SK-N-SH (cell line): ENCODE measurements at regions not wholly inside any gene's neighbourhood (a gene's known extent, or its start where the extent isn't known, plus 50 kb on each side); places are given as distances from the start of the nearest gene placed in this dataset.

Experiments
- CTCF ChIA-PET: fragments of 300-600, 350-600 bp; formaldehyde crosslinking; extraction: SDS; loops from one replicate; lab custom pipeline; 2021; lab: Yijun Ruan, JAX
- POLR2A ChIA-PET: fragments of 350-600 bp; sonication (Branson Sonifier 250); formaldehyde crosslinking; extraction: SDS; loops from one replicate; lab custom pipeline; 2020; ENCODE audit warnings: antibody characterized with exemption, inconsistent platforms; lab: Yijun Ruan, JAX
- DNase-seq: peaks from one replicate; pipeline ENCODE4 v3.0.0; 2012
- H2AFZ ChIP-seq: fragments of 200-600 bp; sonication (generic); 2 replicates; pipeline ENCODE4 v1.8.1; 2016; ENCODE audit warnings: antibody characterized with exemption, mild to moderate bottlenecking, low read depth
- H3F3A ChIP-seq: fragments of 200-600 bp; sonication (generic); replicated peaks from 2 replicates; pipeline ENCODE3; 2016; ENCODE audit warnings: antibody characterized with exemption, mild to moderate bottlenecking; ENCODE audit not compliant: insufficient read depth
- H3K27ac ChIP-seq, 2 experiments: fragments of 200-500 bp in 1 of 2; fragments of 200-600 bp in 1 of 2; sonication (Bioruptor generic) in 1 of 2; sonication (generic), shearing (Covaris generic) in 1 of 2; 2 replicates each; pipeline versions ENCODE4 v1.5.1 to v1.6.1; 2014 to 2016; ENCODE audit warnings: low read depth in 2 of 2, inconsistent platforms in 1 of 2, low read length in 1 of 2, mild to moderate bottlenecking in 1 of 2, mixed read lengths in 1 of 2
- H3K27me3 ChIP-seq: fragments of 200-600 bp; sonication (generic), shearing (Covaris generic); 2 replicates; pipeline ENCODE4 v1.6.1; 2016; ENCODE audit warnings: mixed run types; ENCODE audit not compliant: insufficient read depth
- H3K36me3 ChIP-seq, 2 experiments: fragments of 200-500 bp in 1 of 2; fragments of 200-600 bp in 1 of 2; sonication (Bioruptor generic) in 1 of 2; sonication (generic) in 1 of 2; replicated peaks in 1 of 2; 2 replicates each; pipeline versions ENCODE3 to v1.5.1; 2014 to 2016; ENCODE audit warnings: low read length in 1 of 2, mild to moderate bottlenecking in 1 of 2; ENCODE audit not compliant: insufficient read depth in 2 of 2, control insufficient read depth in 1 of 2
- H3K4me1 ChIP-seq, 2 experiments: fragments of 200-500 bp in 1 of 2; fragments of 200-600 bp in 1 of 2; sonication (Bioruptor generic) in 1 of 2; sonication (generic), shearing (Covaris generic) in 1 of 2; 2 replicates each; pipeline versions ENCODE4 v1.5.1 to v1.6.1; 2014 to 2016; ENCODE audit warnings: low read depth in 1 of 2, low read length in 1 of 2, mixed run types in 1 of 2; ENCODE audit not compliant: insufficient read depth in 2 of 2, control insufficient read depth in 1 of 2
- H3K4me2 ChIP-seq: fragments of 200-600 bp; sonication (generic), shearing (Covaris generic); 2 replicates; pipeline ENCODE4 v1.6.1; 2017; ENCODE audit warnings: mixed run types
- H3K4me3 ChIP-seq, 2 experiments: fragments of 200-500 bp in 1 of 2; fragments of 200-600 bp in 1 of 2; sonication (Bioruptor generic) in 1 of 2; sonication (generic), shearing (Covaris generic) in 1 of 2; 2 replicates each; pipeline versions ENCODE4 v1.5.1 to v1.8.1; 2014 to 2016; ENCODE audit warnings: low read depth in 2 of 2, inconsistent platforms in 1 of 2, low read length in 1 of 2, mild to moderate bottlenecking in 1 of 2, mixed read lengths in 1 of 2, moderate library complexity in 1 of 2
- H3K79me2 ChIP-seq: fragments of 200-600 bp; sonication (generic); 2 replicates; pipeline ENCODE4 v1.8.1; 2017; ENCODE audit warnings: mild to moderate bottlenecking; ENCODE audit not compliant: insufficient read depth
- H3K9ac ChIP-seq: fragments of 200-600 bp; sonication (generic); 2 replicates; pipeline ENCODE4 v1.6.1; 2017; ENCODE audit warnings: mixed run types
- H3K9me2 ChIP-seq: fragments of 200-600 bp; sonication (generic); 2 replicates; pipeline ENCODE4 v1.6.1; 2017; ENCODE audit warnings: mixed run types
- H3K9me3 ChIP-seq: fragments of 200-600 bp; sonication (generic); 2 replicates; pipeline ENCODE4 v1.6.1; 2017; ENCODE audit warnings: mixed run types, mild to moderate bottlenecking, moderate library complexity
- H4K20me1 ChIP-seq: fragments of 200-600 bp; sonication (generic); 2 replicates; pipeline ENCODE4 v1.6.1; 2017; ENCODE audit warnings: mild to moderate bottlenecking, mixed run types; ENCODE audit not compliant: insufficient read depth
- ELF1 ChIP-seq: IDR thresholded peaks from 2 replicates; pipeline ENCODE4 v1.4.0; 2012
- EP300 ChIP-seq, 2 experiments: IDR thresholded peaks; 2 replicates each; pipeline versions ENCODE4 v1.4.0 to v1.6.1; 2012; ENCODE audit warnings: borderline replicate concordance in 1 of 2, low read depth in 1 of 2, low read length in 1 of 2
- EZH2phosphoT487 ChIP-seq: fragments of 200-600 bp; sonication (generic); IDR thresholded peaks from 2 replicates; pipeline ENCODE4 v1.6.1; 2017; ENCODE audit warnings: low read depth, mixed run types, mild to moderate bottlenecking, antibody characterized with exemption, moderate library complexity, borderline replicate concordance
- FOSL2 ChIP-seq: IDR thresholded peaks from 2 replicates; pipeline ENCODE4 v1.4.0; 2012; ENCODE audit warnings: low read depth, mild to moderate bottlenecking, moderate library complexity, borderline replicate concordance
- MAX ChIP-seq: IDR thresholded peaks from 2 replicates; pipeline ENCODE4 v1.4.0; 2012; ENCODE audit warnings: low read depth
- MEF2A ChIP-seq: IDR thresholded peaks from 2 replicates; pipeline ENCODE4 v1.4.0; 2012; ENCODE audit warnings: low read depth, borderline replicate concordance
- MXI1 ChIP-seq: IDR thresholded peaks from 2 replicates; pipeline ENCODE4 v1.6.1; 2012; ENCODE audit warnings: mild to moderate bottlenecking, low read depth, low read length, improper control_type of control experiment
- NRF1 ChIP-seq: IDR thresholded peaks from 2 replicates; pipeline ENCODE4 v1.6.1; 2012; ENCODE audit warnings: low read depth, mild to moderate bottlenecking, low read length
- PBX3 ChIP-seq: IDR thresholded peaks from 2 replicates; pipeline ENCODE4; 2012
- RAD21 ChIP-seq: IDR thresholded peaks from 2 replicates; pipeline ENCODE4 v1.6.1; 2012; ENCODE audit warnings: mild to moderate bottlenecking, low read length
- RCOR1 ChIP-seq: fragments of 150-350 bp; IDR thresholded peaks from 2 replicates; pipeline ENCODE4 v1.6.1; 2017; ENCODE audit warnings: antibody characterized with exemption, low read length
- TCF12 ChIP-seq: IDR thresholded peaks from 2 replicates; pipeline ENCODE4 v1.4.0; 2012
- TEAD4 ChIP-seq: IDR thresholded peaks from 2 replicates; pipeline ENCODE4 v1.4.0; 2012; ENCODE audit warnings: mild to moderate bottlenecking, borderline replicate concordance; ENCODE audit not compliant: insufficient read depth
- YY1 ChIP-seq: IDR thresholded peaks from 2 replicates; pipeline ENCODE4 v1.4.0; 2012; ENCODE audit warnings: low read depth, mild to moderate bottlenecking
- WGBS: methylation state at CpG from one replicate; pipeline ENCODE4 v1.1.6; 2017; ENCODE audit warnings: low lambda C conversion rate; 5-methylcytosine and 5-hydroxymethylcytosine counted together
- TF ChIP-seq, protein P1 (sequence below): IDR thresholded peaks from 2 replicates; pipeline ENCODE4 v1.4.0; 2012; ENCODE audit warnings: low read depth, borderline replicate concordance
- TF ChIP-seq, protein P2 (sequence below): fragments of 200-600 bp; sonication (generic); IDR thresholded peaks from 2 replicates; pipeline ENCODE4 v1.6.1; 2017; ENCODE audit warnings: antibody characterized with exemption, mild to moderate bottlenecking, moderate library complexity
- TF ChIP-seq, protein P3 (sequence below): fragments of 150-350 bp; IDR thresholded peaks from 2 replicates; pipeline ENCODE4 v1.6.1; 2016; ENCODE audit warnings: mild to moderate bottlenecking, low read depth, low read length
- TF ChIP-seq, protein P4 (sequence below): IDR thresholded peaks from 2 replicates; pipeline ENCODE4 v1.6.1; 2012; ENCODE audit warnings: mild to moderate bottlenecking, low read depth, low read length, moderate library complexity

- Histone ChIP-seq H3K9me3 (peaks cover 4% of the 10 kb centered on the region), H3F3A (no peaks in the 10 kb centered on the region), H3K4me1 (no peaks in the 10 kb centered on the region), H3K4me3 (no peak overlapping the region), H3K4me2 (no peak overlapping the region), H4K20me1 (no peaks in the 10 kb centered on the region), H3K9ac (no peak overlapping the region), H2AFZ (no peak overlapping the region), H3K9me2 (no peaks in the 10 kb centered on the region), H3K79me2 (no peaks in the 10 kb centered on the region), H3K27me3 (no peaks in the 10 kb centered on the region), H3K27ac (no peak overlapping the region), H3K36me3 (no peaks in the 10 kb centered on the region)
- 70% methylated on average over 4 of the region's 4 CpGs for WGBS
- ChIA-PET CTCF (no interaction called here), POLR2A (no interaction called here)
- TF ChIP-seq RAD21 (no peak), RCOR1 (no peak), TCF12 (no peak), FOSL2 (no peak), ELF1 (no peak), EZH2phosphoT487 (no peak), EP300 (IDR thresholded peaks at IDR 0.05; ENCODE audit: borderline replicate concordance in 1 of 2, low read depth in 1 of 2, low read length in 1 of 2) (no peak), MXI1 (no peak), PBX3 (no peak), YY1 (no peak), MEF2A (no peak), NRF1 (no peak), TEAD4 (no peak), MAX (no peak)
- TF ChIP-seq, protein P1, sequence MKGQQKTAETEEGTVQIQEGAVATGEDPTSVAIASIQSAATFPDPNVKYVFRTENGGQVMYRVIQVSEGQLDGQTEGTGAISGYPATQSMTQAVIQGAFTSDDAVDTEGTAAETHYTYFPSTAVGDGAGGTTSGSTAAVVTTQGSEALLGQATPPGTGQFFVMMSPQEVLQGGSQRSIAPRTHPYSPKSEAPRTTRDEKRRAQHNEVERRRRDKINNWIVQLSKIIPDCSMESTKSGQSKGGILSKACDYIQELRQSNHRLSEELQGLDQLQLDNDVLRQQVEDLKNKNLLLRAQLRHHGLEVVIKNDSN: no peak
- TF ChIP-seq, protein P2, sequence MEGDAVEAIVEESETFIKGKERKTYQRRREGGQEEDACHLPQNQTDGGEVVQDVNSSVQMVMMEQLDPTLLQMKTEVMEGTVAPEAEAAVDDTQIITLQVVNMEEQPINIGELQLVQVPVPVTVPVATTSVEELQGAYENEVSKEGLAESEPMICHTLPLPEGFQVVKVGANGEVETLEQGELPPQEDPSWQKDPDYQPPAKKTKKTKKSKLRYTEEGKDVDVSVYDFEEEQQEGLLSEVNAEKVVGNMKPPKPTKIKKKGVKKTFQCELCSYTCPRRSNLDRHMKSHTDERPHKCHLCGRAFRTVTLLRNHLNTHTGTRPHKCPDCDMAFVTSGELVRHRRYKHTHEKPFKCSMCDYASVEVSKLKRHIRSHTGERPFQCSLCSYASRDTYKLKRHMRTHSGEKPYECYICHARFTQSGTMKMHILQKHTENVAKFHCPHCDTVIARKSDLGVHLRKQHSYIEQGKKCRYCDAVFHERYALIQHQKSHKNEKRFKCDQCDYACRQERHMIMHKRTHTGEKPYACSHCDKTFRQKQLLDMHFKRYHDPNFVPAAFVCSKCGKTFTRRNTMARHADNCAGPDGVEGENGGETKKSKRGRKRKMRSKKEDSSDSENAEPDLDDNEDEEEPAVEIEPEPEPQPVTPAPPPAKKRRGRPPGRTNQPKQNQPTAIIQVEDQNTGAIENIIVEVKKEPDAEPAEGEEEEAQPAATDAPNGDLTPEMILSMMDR: no peak
- TF ChIP-seq, protein P3, sequence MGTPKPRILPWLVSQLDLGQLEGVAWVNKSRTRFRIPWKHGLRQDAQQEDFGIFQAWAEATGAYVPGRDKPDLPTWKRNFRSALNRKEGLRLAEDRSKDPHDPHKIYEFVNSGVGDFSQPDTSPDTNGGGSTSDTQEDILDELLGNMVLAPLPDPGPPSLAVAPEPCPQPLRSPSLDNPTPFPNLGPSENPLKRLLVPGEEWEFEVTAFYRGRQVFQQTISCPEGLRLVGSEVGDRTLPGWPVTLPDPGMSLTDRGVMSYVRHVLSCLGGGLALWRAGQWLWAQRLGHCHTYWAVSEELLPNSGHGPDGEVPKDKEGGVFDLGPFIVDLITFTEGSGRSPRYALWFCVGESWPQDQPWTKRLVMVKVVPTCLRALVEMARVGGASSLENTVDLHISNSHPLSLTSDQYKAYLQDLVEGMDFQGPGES: no peak
- TF ChIP-seq, protein P4, sequence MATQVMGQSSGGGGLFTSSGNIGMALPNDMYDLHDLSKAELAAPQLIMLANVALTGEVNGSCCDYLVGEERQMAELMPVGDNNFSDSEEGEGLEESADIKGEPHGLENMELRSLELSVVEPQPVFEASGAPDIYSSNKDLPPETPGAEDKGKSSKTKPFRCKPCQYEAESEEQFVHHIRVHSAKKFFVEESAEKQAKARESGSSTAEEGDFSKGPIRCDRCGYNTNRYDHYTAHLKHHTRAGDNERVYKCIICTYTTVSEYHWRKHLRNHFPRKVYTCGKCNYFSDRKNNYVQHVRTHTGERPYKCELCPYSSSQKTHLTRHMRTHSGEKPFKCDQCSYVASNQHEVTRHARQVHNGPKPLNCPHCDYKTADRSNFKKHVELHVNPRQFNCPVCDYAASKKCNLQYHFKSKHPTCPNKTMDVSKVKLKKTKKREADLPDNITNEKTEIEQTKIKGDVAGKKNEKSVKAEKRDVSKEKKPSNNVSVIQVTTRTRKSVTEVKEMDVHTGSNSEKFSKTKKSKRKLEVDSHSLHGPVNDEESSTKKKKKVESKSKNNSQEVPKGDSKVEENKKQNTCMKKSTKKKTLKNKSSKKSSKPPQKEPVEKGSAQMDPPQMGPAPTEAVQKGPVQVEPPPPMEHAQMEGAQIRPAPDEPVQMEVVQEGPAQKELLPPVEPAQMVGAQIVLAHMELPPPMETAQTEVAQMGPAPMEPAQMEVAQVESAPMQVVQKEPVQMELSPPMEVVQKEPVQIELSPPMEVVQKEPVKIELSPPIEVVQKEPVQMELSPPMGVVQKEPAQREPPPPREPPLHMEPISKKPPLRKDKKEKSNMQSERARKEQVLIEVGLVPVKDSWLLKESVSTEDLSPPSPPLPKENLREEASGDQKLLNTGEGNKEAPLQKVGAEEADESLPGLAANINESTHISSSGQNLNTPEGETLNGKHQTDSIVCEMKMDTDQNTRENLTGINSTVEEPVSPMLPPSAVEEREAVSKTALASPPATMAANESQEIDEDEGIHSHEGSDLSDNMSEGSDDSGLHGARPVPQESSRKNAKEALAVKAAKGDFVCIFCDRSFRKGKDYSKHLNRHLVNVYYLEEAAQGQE: no peak
- no peak for DNase-seq
Observed at GRCh38 chr3:110456438-110457138, 615.0 kb upstream of the NECTIN3 start.
